ENCODE measurements at regions not wholly inside any gene's neighbourhood (a gene's known extent, or its start where the extent isn't known, plus 50 kb on each side); places are given as distances from the start of the nearest gene placed in this dataset.

DNA sequence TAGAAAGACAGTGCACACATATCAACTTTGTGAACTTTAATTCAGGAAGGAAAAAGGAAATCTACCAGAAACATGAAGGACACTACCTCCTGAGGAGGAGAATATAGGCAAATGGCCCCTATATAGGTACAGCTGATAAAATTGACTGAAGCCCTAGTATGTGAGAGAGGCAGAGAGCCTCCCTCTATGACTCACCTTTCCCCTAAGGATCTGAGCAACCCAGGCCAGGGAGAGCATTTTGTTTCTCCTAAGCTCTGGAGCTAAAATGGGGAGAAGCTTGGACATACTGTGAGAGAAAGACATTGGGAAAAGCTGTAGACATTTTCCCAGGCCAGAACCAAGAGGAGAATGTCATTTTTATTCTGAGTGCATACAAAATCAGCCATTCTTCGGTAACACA lies 303.5 kb downstream of the AHR start:
- DNase-seq (ENCODE audit: low read depth, low spot score) = no peak

DNA sequence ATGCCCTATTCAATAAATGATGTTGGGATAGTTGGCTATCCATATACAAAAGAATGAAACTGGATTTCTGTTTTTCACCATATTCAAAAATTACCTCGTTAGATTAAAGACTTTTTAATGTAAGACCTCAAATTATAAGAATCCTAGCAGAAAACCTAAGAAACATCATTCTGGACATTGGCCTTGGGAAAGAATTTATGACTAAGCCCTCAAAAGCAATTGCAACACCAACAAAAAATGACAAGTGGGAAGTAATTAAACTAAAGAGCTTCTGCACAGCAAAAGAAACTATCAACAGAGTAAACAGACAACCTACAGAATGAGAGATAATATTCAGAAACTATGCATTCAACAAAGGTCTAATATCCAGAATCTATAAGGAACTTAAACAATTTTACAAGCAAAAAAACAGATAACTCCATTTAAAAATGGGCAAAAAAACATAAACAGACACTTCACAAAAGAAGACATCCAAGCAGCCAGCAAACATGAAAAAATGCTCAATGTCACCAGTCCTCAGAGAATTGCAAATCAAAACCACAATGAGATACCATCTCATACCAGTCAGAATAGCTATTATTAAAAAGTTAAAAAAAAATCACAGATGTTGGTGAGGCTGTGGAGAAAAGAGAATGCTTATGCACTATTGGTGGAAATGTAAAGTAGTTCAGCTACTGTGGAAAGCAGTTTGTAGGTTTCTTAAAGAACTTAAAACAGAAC lies 309.8 kb downstream of the AHR start:
- peak; percentile 41 for DNase-seq (ENCODE audit: low read depth, low spot score)

DNA sequence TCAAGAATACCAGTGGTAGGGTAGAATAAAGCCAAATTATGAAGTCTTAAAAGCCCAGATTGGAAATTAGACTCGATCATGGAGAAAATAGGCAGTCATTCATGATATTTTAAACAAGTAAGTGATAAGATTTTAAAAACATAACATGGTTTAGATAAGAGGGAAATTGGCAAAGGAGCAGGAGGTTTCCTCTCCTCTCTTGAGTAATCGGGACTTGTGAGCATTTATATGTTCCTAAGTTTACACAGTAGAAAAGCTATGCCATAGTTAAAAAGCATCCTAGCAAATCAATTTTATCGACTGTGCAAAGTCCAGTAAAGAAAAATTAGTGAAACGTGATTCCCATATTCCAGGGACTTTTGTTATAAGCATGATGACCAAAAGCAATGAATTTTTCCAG lies 313.2 kb downstream of the AHR start:
- DNase-seq (ENCODE audit: low read depth, low spot score) = no peak

DNA sequence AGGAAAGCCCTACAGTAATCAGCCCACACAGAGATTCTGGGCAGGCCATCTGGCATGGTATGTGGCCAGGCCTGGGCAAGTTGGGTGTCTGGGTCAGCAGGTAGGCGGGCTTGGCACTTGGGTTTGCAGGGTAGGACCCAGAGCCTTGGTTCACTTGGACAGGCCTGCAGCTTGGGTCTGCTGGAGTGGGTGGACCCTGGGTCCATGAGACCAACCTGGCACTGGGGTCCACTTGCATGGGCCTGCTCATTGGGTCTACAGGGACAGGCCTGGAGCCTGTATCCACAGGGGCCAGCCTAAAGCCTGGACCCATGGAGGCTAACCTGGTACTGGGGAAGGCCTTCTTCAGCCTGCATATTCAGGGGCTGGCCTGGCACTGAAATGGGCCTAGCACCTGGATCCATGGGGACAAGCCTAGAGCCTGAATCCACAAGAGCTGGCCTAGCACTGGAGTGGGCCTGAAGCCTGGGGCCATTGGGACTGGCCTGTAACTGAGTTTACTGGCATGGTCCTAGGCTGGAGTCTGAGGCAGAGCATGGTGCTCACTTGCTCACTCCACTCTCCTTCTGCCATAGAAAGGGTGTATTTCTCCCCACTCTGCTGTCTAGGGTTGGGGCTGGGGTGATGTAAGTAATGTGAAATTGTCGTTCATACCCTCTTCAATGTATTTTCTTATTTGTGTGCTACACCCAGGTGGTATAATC lies 315.0 kb downstream of the AHR start:
- no peak for DNase-seq (ENCODE audit: low read depth, low spot score)

DNA sequence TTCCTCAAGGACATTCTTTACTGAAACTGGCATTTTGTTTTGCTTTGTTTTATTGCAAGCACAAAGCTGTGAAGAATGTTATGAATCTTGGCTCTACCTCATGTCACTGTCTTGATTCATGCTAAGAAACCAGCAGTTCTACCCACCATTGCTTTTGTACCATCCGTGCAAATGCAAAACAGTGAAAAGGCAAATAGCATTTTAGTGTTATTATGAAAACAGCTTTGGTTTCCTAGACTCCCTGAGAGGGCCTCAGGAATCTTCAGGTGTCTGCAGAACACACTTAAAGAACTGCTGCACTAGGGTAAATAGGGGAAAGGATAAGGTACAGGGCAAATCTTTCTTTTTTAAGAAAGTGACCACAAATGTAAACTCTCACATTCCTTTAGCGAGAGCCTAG lies 318.9 kb downstream of the AHR start:
- peak; percentile 67 for DNase-seq (ENCODE audit: low read depth, low spot score)

DNA sequence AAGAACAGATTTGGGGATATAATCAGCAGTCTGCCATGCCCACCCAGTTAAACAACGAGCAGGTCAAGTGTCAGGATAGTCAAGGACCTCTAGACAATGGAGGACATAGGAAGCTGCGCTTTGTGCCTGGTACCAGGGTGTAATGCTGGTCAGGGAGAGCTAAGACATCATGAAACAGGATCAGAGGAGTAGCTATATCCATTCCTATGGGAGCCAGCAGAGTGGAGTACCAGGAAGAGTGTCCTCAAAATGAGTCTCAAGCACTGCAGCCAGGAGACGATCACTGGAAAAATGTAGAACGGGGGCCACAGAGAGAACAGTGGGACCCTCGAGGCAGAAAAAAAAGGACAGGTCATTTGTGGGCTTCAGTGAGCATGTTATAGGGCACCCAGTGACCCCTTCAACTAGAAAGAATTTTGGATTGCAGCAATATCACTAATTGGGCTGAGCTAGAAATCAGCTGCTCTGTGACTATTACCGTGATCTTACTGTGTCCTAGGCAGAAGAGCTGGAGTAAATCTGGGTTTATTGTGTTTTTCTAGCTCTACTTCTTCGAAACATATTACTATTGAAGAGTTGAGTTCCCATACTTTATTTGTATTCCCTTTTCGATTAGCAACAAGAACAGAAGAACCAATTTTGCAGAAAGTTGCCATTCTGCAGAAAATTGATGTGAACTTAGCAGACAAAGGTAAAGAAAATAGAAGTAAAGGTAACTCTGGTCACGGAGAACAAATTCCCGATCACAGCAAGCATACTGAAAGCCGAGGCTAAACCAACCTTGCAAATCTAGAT lies 319.6 kb downstream of the AHR start:
- DNase-seq (ENCODE audit: low read depth, low spot score) = no peak

DNA sequence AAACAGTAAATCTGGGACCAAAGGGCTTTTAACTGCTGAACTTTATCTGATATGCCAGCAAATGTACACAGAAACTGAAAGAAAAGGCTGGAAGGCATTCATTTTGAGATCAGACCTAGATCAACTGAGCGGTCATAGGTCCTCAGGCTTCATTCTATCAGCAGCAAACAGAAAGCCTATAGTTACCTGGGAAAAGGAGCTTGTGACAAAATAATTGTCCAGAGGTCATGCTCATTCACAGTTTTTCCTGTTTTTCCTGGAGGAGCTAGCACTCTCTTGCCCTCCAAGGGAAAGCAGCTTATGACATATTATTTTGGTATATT lies 320.2 kb downstream of the AHR start:
- DNase-seq (ENCODE audit: low read depth, low spot score) = no peak

DNA sequence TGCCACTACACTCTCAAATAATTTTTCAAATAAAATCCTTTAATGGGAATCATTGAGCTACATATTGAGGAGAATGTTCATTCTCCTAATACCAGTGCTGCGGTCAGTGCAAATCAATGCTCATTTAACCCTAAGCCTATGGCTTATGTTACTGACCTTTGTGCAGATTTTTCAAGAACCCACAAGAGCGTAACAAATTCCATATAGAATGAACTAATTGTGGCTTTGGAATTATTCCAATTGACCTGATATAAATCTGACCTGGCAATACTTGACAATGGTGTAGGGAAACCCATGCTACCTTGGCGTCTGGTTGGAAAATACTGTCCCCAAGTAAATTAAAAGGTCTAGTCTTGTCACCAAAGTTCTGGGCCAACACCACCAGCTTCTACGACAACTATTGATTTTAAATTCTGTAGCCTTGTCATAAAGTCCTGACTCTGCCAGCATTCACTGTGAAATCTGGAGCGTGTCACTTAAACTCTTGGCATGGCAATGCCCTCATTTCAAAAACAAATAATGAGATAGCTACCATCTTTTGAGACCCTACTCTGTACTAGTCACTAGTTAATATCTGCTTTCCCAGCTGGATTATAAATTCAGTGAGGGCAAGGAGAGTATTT lies 320.9 kb downstream of the AHR start:
- DNase-seq (ENCODE audit: low read depth, low spot score) = no peak

DNA sequence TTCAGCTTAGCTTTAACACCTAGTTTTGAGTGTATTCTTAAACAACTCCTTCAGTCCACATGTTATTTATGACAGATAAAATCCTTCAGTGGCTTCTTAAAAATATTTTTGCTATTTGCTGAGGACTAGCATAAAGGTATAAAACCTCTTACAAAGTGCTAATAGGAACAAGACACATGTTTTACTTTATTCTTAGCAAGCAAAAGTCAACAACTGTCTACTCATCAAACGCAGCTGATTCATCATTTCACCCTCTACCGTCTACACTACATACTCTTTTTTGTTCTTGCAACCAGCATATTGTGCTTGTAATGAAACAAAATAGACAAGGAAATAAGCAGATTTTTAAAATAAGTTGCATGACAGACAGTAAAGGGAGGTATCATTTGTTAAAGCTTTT lies 319.7 kb downstream of the SNX13 start:
- DNase-seq (ENCODE audit: low read depth, low spot score) = no peak

DNA sequence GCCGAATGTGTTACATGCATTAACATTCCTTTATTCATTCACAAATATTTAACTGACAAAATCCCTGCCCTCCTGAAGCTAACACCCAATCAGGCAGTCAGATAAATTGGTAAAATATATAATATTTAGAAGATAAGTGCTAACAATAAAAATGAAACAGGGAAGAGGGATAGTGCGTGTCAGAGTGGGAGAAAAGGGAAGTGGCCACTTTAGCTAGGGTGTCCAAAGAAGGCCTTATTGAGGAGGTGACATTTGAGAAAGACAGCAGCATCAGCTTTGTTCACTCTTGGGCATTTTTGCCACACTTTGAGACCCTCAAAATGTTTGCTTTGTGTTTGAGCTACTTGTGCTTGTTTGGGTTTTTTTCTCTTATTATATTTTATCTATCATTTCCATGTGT lies 317.8 kb downstream of the SNX13 start:
- no peak for DNase-seq (ENCODE audit: low read depth, low spot score)

DNA sequence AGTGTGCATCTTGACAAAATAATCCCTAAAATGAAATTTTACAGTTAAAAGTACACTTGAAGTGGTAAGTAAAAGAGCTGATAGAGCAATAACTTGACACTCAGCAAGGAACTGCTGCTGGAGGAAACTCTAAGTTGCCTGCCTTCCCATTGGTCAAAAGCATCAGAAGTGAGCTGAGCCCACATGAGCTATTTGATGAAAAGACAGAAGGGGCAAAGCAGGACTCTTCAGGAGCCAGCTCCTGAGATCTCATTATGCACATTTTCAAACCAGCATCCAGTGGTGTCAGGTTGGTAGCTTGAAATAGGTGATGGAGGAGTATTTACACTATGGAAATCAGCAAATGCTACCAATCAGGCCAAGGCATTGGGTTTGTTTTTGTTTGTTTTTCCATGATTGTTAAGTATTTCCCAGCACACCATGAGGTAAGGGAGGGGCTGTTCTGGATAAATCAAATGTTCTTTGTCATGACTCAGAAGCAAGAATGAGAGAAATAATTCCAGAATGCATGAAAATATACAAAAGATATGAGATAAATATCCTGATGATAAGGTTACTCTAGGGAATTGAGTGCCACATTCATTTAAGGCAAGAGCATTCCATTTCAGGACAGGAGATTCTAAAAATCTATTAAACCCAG lies 316.6 kb downstream of the SNX13 start:
- DNase-seq (ENCODE audit: low read depth, low spot score) = peak; percentile 51

DNA sequence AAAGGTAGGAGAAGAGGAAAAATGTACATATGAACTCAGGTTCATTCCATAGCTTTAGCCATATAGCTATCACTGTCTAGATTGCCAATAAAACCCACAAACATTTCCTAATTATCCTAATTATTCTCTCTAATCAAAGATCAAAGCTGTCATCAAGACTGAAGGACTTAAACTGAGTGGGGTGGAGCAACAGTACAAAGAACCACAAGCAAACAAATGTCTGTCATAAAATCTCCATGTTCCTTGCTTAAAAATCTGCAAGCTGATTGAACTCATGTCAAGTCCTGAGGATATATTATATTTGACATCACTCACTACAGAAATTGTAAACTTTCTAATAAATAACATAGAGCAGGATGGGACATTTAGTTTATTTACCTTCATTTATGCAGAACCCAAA lies 315.9 kb downstream of the SNX13 start:
- no peak for DNase-seq (ENCODE audit: low read depth, low spot score)

DNA sequence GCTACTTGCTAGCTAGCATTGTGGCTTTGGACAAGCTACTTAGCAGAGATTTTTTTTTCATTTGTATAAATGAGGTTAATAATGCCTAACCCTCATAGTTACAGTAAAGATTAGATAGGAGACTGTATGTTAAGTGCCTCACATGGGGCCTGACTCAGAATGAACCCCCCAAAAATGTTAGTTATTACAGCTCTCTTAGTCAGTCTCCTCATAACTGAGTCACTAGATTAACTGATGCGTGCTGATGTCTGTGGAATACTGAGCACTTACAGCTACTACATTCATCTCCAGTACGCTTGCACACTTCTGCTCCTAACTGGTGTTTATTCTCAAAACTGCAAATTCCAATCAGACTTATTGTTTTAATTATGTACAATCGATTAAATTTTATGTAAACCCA lies 315.3 kb downstream of the SNX13 start:
- peak; percentile 76 for DNase-seq (ENCODE audit: low read depth, low spot score)

DNA sequence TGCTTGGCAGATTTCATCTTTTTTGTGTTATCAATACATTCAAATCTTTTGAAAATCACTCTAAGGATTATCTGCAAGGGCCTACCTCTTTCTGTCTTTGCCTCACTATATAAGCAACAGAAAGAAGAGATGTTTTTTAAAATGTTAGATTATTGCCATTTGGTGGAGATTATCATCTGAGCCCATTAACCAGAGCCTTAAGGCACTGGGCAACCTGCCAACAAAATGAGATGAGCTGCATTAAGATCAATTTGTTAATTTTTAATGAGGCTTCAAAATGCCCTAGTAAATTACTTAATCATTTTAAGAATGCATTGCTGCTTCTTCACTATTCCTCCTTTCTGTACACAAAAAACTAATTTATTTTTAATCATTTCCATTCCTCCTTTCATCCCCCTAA lies 314.1 kb downstream of the SNX13 start:
- DNase-seq (ENCODE audit: low read depth, low spot score) = no peak

DNA sequence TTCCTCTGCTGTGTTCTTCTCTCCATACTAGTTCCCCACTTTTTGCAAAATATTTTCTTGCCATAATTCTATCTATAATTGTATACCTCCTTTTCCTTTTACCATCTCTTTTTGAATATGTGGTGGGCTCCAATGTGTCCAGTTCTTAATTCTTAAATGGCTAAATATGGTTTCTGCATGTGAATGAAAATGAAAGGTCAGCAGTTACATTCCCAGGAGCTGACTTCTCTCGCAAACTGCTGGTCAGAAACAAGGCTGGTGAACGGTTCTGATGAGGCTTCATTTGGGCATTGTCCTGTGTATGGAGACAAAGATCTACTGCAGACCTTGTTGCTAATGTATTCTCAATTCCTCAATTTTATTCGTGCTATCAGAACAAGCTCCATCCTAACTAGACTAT lies 309.2 kb downstream of the SNX13 start:
- DNase-seq (ENCODE audit: low read depth, low spot score) = no peak

DNA sequence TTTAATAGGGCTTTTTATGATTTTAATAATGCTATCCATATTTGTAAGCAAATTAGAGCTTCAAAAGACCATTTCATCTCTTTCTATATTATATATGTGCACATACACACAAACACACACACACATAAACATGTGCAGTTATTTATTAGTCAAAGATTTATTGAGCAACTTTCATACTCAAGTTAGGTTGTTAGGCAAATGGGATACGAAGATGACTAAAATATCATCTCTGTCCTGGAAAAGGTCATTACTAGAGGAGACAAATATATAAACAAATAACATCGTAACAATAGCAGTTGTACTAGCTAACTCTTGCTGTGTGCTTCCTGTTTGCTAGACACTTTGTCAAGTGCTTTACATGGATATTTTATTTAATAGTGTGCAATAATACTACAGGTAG lies 307.9 kb downstream of the SNX13 start:
- no peak for DNase-seq (ENCODE audit: low read depth, low spot score)

DNA sequence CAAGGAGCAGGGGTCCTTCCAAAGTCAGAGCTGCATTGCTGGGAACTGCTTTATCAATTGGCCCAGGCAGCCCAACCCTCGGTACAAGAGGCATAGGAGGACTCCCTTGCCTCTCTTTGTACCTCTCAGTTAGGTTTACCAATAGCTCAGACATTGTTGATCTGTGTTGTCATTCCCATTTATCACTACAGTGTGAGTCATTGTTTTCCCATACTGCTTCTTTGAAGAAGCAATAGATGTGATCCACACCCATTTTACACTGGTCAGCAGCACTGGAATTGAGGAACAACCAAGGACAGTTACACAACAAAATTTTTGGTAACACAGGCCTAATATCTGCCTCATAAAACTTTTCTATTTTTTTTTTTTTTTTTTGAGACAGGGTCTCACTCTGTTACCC lies 307.2 kb downstream of the SNX13 start:
- no peak for DNase-seq (ENCODE audit: low read depth, low spot score)

DNA sequence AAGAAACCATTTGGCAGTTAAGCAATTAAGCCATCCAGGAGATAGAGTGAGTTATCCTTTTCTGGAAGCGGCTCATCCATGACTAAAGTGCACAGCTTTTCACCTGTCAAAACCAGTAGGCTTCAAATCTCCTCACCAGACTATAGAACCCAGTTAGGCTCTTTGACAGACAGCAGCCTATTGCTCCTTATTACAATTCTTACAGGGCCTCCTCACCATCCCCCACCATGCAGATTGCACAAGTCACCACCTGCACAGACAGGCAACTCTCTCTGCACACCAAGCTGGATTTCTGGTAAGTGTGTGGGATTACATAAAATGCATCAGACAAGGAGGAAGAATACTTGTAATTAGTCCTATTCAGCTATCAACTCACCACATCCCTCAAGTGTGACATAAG lies 301.6 kb downstream of the SNX13 start:
- DNase-seq (ENCODE audit: low read depth, low spot score) = no peak

DNA sequence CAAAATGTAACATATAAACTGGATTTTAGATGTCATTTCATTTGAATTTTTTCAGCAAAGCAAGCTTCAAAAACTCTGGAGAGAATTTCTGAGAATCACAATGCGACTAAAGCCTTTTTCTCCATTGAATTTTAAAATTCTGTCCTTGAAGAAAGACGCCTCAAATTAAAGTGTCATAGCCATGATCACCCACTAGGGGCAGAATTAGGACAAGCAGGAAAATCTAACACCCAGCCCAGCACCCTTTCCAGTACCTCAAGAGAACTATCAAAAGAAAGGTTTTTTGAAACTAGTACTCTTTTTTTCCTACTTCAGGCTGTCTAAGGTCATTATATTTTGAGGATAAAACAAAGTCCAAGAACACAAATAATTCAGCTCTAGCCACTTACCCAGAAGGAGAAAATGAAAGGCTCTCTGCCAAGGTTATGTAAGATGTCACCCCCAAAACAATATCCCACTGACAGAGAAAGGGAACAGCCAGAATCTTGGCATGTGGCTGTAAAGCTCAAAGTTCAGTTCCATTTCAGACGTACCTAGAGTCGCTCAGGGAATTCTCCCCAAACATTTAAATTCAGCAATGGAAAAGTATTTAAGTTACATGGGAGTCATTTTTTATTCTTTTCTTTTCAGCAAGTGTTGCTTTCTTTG lies 299.4 kb downstream of the SNX13 start:
- peak; percentile 42 for DNase-seq (ENCODE audit: low read depth, low spot score)

DNA sequence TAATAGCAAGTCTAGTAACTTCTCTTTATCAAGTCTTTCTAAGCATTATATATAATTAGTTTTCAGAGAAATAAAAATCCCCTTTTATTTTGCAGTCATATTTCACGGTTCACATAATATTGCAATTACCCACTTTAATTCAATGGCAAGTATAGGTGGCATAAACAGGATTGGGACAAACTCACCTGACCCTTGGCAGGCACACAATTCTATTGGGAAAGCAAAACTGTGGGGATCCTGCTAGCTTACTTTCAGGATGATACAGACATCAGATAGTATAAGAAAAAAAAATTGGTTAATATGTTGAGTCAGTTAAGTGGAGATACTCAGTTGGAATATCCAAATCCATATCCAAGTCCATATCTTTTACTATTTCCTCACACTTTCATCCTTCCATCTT lies 294.8 kb downstream of the SNX13 start:
- DNase-seq (ENCODE audit: low read depth, low spot score) = no peak

DNA sequence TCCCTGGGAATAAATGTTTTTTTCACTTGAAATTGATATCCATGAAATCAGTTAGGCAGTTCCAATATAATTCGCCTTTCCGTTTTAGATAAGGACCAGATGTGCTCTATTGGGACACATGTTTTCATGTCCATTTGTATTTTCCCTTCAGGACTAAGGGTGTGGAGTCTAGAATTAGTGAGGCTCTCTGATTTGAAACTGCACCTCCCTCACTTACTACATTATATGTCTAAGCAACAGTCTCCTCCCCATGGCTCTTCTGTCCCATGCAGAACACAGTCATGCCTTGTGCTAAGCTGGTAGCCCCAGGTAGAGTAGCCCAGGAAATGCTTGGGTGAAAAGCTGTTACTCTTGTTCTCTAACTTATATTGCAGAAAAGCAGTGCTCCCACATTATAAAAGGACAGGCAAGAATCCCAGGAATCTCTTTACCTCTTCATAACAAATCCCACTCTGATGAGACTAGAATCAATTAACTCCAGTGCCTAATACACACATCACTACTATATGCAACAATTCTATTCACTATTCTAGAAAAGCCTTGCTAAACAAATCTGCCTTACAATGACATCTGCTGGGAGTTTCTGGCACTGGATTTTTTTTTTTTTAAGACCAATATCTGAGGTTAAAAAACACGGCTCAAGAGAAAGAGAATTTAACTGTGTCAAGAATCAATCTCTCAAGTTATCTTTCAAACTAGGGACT lies 293.9 kb downstream of the SNX13 start:
- DNase-seq (ENCODE audit: low read depth, low spot score) = peak; percentile 68
